RWPE2 (cell line): ENCODE measurements at regions not wholly inside any gene's neighbourhood (a gene's known extent, or its start where the extent isn't known, plus 50 kb on each side); places are given as distances from the start of the nearest gene placed in this dataset.
"Not testable (repeated sequence)": the region's sequence is repeated elsewhere in the genome, so short reads cannot be mapped to it uniquely, and the experiment has no call there.

Experiments
- ATAC-seq: fragments of 200-7000 bp; cut with Tn5 transposase; 3 replicates; pipeline ENCODE4 v1.9.1; 2021; ENCODE audit warnings: low read depth
- DNase-seq: peaks from one replicate; pipeline ENCODE4 v3.0.0-alpha.2; 2020; ENCODE audit warnings: low spot score
- H3K27ac ChIP-seq: fragments of 450-650 bp; 2 replicates; pipeline ENCODE4 v1.5.1; 2017; ENCODE audit warnings: mild to moderate bottlenecking; ENCODE audit not compliant: poor library complexity, severe bottlenecking
- H3K27me3 ChIP-seq: fragments of 250-450 bp; sonication (Bioruptor Pico); 2 replicates; pipeline ENCODE4 v1.5.1; 2021; ENCODE audit warnings: mild to moderate bottlenecking, moderate library complexity; ENCODE audit not compliant: insufficient read depth, poor library complexity, severe bottlenecking
- H3K36me3 ChIP-seq: fragments of 250-450 bp; sonication (Bioruptor Pico); 2 replicates; pipeline ENCODE4 v1.5.1; 2020; ENCODE audit warnings: low read depth, mild to moderate bottlenecking, moderate library complexity
- H3K4me1 ChIP-seq: fragments of 250-450 bp; sonication (Bioruptor Pico); 2 replicates; pipeline ENCODE4 v1.5.1; 2021; ENCODE audit warnings: mild to moderate bottlenecking, moderate library complexity; ENCODE audit not compliant: insufficient read depth, poor library complexity, severe bottlenecking
- H3K4me3 ChIP-seq: fragments of 250-450 bp; sonication (Bioruptor Pico); 2 replicates; pipeline ENCODE4 v1.5.1; 2021; ENCODE audit warnings: mild to moderate bottlenecking, moderate library complexity; ENCODE audit not compliant: severe bottlenecking
- H3K9me3 ChIP-seq: fragments of 250-450 bp; sonication (Bioruptor Pico); 2 replicates; pipeline ENCODE4 v1.5.1; 2021; ENCODE audit warnings: mild to moderate bottlenecking, moderate library complexity; ENCODE audit not compliant: severe bottlenecking
- TF ChIP-seq, protein P1 (sequence below): fragments of 450-650 bp; IDR thresholded peaks from one replicate; pipeline ENCODE4 v1.5.1; 2017; ENCODE audit warnings: mild to moderate bottlenecking, moderate library complexity; ENCODE audit not compliant: poor library complexity, severe bottlenecking

DNA sequence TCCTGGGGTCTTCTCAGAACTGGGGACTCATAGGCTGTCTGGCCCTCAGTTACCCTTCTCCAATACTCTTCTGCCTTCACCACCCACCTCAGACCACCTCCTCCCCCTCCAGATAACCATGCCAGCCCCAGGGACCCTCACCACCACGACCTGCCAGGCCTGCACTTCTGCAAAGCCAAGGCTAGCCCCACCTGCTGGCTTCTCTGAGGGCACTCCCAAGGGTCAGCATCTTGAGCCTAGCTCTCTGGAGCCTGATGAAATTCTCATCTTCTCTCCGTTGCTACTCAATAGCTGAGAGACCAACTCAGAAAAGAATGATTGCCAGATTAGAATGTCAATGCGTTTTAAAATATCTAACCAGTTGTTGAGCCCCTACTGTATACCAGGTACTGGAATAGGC, 56.1 kb upstream of the LYRM9 start:
- DNase-seq (no peak), ATAC-seq (no peak)
- Histone ChIP-seq H3K9me3 (no peaks in the 10 kb centered on the region), H3K4me3 (no peak overlapping the region), H3K36me3 (no peaks in the 10 kb centered on the region), H3K27me3 (no peaks in the 10 kb centered on the region), H3K27ac (no peak overlapping the region), H3K4me1 (peaks cover 5% of the 10 kb centered on the region)
- TF ChIP-seq, protein P1, sequence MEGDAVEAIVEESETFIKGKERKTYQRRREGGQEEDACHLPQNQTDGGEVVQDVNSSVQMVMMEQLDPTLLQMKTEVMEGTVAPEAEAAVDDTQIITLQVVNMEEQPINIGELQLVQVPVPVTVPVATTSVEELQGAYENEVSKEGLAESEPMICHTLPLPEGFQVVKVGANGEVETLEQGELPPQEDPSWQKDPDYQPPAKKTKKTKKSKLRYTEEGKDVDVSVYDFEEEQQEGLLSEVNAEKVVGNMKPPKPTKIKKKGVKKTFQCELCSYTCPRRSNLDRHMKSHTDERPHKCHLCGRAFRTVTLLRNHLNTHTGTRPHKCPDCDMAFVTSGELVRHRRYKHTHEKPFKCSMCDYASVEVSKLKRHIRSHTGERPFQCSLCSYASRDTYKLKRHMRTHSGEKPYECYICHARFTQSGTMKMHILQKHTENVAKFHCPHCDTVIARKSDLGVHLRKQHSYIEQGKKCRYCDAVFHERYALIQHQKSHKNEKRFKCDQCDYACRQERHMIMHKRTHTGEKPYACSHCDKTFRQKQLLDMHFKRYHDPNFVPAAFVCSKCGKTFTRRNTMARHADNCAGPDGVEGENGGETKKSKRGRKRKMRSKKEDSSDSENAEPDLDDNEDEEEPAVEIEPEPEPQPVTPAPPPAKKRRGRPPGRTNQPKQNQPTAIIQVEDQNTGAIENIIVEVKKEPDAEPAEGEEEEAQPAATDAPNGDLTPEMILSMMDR = no peak

DNA sequence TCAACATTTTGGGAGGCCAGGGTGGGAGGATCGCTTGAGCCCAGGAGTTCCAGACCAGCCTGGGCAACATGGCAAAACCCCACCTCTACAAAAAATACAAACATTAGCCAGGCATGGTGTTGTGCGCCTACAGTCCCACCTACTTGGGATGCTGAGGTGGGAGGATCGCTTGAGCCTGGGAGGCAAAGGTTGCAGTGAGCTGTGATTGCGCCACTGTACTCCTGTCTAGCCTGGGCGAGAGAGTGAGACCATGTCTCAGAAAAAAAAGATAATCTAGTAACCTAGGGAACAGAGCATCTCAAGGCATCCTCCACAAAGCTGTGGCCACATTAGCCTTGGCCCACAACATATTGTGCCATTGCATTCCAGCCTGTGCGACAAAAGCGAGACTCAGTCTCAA, 57.1 kb upstream of the LYRM9 start:
- not testable (repeated sequence) for H3K36me3 ChIP-seq, DNase-seq, H3K4me3 ChIP-seq, H3K27ac ChIP-seq, ATAC-seq, H3K4me1 ChIP-seq, H3K9me3 ChIP-seq, H3K27me3 ChIP-seq

DNA sequence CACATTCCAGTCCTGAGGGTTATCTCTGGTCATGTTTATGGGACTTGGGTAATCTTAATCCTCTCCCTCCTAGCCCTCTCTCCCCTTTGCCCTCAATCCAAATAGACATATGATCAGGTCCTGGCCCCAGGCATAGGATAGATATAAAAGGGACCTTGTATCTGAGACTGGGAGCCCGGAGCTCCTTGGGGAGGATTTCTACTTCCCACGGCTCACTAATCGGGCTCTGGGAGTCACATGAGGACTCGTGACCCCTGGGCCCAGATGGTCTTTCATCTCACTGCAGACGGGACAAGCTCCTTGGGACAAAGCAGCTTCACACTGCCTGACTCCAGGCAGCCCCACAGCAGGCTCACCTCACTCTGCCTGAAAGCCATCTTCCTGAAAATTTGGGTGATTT, 57.8 kb upstream of the LYRM9 start:
- H3K27ac ChIP-seq = no peak overlapping the region
- no peak overlapping the region for H3K4me3 ChIP-seq
- H3K27me3 ChIP-seq = no peaks in the 10 kb centered on the region
- no peak for DNase-seq
- TF ChIP-seq, protein P1 = no peak
- H3K4me1 ChIP-seq = no peaks in the 10 kb centered on the region
- no peaks in the 10 kb centered on the region for H3K9me3 ChIP-seq
- no peak for ATAC-seq
- no peaks in the 10 kb centered on the region for H3K36me3 ChIP-seq

DNA sequence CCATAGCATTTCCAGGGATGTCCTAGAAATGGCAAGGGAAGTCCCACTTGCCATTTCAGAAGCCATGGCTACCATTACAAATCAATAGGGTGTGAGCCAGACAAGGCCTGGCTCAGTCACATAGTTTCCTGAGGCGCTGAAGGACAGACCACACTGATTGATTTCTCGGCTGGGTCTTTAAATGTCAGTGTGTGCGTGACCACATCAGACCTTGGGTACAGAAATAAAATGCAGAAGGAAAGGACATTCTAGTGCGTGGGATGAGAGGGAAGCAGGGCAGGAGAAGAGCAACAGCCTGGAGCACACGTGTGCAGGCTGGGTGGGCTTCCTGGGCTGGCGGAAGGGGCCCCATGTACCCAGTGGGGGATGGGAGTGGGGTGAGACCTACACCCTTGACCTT, 58.7 kb upstream of the LYRM9 start:
- no peak overlapping the region for H3K27ac ChIP-seq
- H3K9me3 ChIP-seq = no peaks in the 10 kb centered on the region
- no peak overlapping the region for H3K4me3 ChIP-seq
- no peaks in the 10 kb centered on the region for H3K36me3 ChIP-seq
- no peak for ATAC-seq
- H3K27me3 ChIP-seq = no peaks in the 10 kb centered on the region
- no peaks in the 10 kb centered on the region for H3K4me1 ChIP-seq
- TF ChIP-seq, protein P1 = no peak
- DNase-seq = no peak

DNA sequence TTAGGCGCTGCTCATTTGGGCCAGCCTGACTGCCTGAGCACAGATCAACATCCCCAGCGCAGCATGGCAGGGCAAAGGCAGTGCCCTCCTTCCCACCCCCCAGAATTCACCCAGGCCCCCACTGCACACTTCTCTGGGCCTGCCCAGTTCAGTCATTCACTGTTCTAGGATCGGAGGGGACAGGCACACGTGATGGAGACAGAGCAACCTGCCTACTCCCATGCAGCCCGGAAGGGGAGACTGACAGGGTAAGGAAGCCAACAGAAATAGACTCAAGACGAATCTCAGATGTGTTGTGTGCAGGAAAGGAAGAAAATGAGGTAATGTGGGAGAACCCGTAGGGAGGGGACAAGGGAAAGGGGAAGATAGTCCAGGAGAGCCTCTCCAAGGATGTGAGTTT, 59.2 kb upstream of the LYRM9 start:
- TF ChIP-seq, protein P1 = no peak
- Histone ChIP-seq H3K27me3 (no peaks in the 10 kb centered on the region), H3K27ac (no peak overlapping the region), H3K9me3 (no peaks in the 10 kb centered on the region), H3K36me3 (no peaks in the 10 kb centered on the region), H3K4me3 (no peak overlapping the region), H3K4me1 (no peaks in the 10 kb centered on the region)
- ATAC-seq (no peak), DNase-seq (no peak)
